HG02588 (cell line): ENCODE measurements at regions not wholly inside any gene's neighbourhood (a gene's known extent, or its start where the extent isn't known, plus 50 kb on each side); places are given as distances from the start of the nearest gene placed in this dataset.

ENCODE experiments used
- ATAC-seq: cut with Tn5 transposase; IDR thresholded peaks from one replicate; pipeline ENCODE4 v1.9.1; 2021; ENCODE audit warnings: mild to moderate bottlenecking, moderate library complexity; ENCODE audit not compliant: unreplicated experiment

DNA sequence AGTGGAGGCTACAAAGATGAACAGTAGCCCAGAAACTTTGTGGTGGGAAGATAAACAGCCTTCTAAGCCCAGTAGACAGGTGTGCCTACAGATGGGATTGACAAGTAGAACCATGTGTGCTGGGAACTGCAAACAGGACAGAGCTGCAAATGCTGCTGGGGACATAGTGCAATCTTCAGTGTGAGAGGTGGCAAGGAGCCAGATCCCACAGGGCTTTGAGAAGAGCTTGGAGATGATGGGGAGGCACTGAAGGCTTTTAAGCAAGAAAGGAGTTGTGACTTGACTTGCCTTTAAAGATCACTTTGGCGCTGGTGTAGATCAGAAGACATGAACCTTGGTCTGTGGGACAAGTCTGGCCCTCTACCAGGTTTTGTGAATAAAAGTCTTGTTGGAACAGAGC lies 675.2 kb downstream of the ACTL7B start:
- no peak for ATAC-seq

GRCh38 chr9:108178318-108178717 lies 677.5 kb downstream of the ACTL7B start:
- no peak for ATAC-seq

DNA sequence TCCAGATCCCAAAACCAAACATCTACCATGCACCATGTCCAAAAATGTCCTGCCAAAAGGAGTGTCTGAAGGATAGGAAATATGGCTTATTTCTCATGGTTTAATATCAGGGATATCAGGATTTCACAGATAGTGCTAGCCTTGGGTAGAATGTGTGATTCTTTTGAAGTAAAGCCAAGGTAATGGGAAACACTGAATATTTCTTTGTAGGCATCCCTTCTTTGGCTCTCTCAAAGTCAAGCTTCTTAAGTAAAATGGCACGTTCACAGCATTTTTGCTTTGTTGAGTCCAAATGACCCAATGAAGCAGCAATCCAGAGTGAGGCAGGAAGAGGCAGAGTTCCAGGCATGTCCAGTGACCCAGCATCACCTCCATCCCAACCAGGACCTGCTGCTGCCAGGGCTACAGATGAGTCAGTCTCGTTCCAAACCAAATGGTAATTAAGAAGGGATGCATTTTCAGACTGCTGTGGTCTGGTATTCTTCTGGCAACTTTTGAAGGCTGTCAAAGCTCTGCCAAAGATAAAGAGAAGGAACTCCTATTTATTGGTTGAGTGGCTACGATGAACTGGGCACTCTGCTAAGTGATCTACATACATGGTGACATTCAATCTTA lies 678.8 kb upstream of the KLF4 start:
- no peak for ATAC-seq

DNA sequence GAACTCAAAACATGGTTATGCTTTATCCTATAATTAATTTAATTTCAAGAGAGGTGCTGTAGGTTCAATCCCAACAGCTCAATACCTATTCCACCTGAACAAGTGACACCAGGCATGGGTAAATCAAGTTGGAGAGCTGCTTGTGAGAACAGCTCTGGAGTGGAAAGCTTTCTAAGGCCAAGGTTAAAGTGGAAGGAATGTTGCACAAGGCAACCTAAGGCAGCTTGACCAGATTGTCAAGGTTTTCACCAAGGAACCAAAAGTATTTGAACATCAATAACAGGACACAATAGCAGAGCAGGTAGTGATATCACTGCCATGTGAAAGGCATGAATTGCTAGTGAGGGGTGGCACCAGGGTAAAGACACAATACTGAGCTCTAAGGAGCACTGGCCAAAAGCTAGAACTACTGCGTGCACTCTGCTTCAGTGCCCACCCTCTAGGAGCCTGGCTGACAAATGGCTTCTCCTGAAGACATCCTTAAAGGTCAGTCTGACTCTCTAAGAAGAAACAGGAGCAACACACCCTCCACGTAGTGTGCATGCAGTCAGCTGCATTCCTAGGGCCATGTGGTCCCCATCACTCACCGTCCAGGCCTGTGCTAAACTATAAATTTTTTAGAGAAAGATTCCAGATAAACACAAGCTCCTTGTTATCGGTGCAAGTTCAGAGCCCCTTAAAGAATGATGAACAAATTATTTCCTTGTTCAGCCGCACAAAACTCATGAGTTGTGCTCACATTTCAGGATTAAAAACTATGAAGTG lies 677.7 kb upstream of the KLF4 start:
- ATAC-seq: no peak

- no peak for ATAC-seq
Observed at GRCh38 chr9:108166519-108166918, 677.0 kb upstream of the KLF4 start.

DNA sequence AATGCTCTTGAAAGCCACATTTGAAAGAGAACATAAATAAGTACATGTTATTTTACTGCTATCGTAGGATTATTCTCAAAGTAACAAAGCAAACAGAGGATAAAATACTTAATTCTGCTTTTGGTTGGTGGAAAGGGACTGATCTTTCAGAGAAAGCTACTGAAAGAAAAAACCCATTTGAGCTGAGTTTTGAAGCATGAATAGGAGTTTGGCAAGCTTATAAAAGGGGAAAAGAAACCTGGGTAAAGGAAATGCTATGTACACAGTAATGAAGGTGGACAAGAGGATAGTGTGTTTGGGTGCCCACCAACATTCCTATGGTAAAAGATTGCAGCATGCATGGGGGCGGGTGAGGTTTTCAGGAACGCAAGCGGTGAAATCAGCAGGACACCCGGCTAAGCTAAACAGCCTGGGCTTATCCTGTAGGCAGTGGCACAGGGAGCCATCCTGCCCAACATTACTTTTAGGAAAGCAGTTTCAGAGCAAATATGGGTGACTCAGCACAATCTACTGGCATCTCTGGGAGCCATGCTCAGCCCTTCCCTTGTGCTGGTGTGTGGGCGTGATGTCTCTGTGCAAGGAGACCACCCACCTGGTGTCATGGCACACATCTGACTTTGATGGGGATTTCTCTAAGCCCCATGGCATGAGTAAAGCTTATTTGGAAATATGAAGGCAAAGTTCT lies 673.9 kb upstream of the KLF4 start:
- ATAC-seq: no peak

- no peak for ATAC-seq
Observed at GRCh38 chr9:108162664-108163063, 673.1 kb upstream of the KLF4 start.

- no peak for ATAC-seq
Observed at GRCh38 chr9:108161503-108161902, 671.9 kb upstream of the KLF4 start.

GRCh38 chr9:108160706-108161355 lies 671.3 kb upstream of the KLF4 start:
- ATAC-seq: no peak

GRCh38 chr9:108160039-108160438 lies 670.5 kb upstream of the KLF4 start:
- ATAC-seq: no peak

- no peak for ATAC-seq
Observed at GRCh38 chr9:108158236-108158995, 668.8 kb upstream of the KLF4 start.

DNA sequence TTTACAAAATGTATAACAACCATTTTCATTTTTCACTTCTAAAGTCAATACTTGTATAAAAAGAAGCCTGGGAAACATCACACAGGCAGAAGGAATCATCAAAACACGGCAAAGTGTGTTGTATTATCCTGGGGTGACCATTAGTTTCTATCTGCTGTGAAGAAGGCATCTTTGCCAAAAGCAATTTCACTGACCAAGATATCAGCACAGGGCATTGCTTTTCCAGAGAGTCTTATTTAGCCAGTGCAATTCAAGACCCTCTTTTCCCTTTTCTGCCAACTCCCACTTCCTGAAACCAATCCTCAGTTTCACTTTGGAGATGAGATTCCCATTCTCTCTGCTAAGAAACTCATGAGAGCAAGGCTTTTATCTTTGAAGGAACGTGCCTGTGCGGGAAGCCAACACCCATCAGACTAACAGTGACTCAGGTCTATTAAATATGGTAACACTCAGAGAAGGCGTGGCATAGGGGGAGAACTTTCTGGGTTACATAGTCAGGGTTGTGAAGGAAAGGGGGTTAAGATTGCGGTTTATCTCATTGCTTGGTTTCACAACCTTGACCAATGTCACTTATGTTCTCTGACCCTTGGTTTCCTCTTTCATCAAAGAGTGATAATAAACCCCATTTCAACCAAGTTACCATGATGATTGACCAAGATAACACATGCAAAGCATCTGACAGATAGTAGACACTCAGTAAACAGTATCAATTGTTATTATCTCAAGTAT lies 666.9 kb upstream of the KLF4 start:
- no peak for ATAC-seq

- ATAC-seq: no peak
Observed at GRCh38 chr9:108153416-108153815, 663.8 kb upstream of the KLF4 start.

DNA sequence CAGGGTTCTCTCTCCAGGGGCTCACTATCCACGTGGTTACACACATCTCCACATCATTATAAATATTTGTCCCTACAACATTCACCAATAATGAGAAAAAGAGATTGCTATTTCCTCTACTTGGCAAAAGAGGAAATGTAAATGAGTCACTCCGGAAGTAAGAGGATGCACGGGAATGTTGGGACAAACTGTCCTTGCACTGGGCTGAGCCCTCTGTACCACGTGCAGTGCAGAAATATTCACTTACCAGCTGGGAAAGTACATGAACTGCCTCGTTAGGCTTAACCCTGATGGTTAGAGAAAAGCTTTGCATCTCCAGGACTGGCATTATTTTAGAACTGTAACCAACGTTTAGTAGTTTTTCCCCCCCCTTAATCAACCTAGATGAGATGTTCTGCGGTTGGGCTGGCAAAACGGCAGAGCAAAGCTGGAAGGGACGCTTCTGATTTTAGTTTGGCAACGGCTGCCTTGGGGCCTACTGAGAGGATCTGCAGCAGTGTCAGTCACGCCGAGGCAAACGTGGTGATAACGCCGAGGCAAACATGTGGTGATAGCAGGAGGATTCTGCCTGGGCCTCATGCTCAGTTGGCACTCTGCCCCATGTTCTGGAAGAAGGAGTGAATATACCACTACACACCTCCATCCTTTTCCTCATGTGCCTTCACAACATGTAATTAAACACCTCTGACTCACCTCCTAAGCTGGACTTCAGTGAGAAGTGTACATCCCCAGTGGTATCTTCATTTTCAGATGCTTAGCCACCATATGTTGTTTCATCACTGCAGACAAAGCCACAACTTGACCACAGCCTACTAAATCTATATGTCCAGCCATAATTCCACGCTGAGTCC lies 661.4 kb upstream of the KLF4 start:
- ATAC-seq: no peak

DNA sequence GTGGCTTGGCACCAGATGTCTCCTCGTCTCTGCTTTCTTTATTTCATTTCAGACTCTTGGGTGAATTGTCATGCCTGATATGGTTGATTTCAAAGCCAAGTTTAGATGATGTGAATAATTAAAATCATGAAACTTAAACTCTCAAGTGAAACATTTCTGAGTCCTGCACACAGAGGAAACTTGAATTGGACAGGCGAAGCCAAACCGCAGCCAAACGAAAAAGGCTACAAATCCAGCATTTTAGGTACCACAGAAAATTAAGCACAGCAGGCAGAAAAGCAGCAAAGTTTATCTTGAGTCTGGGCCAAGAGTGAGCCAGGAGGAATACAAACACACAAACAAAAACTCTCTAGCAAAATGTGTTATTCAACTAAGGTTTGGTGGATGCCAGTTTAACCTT lies 659.8 kb upstream of the KLF4 start:
- no peak for ATAC-seq

GRCh38 chr9:108142504-108143201 lies 653.1 kb upstream of the KLF4 start:
- no peak for ATAC-seq

DNA sequence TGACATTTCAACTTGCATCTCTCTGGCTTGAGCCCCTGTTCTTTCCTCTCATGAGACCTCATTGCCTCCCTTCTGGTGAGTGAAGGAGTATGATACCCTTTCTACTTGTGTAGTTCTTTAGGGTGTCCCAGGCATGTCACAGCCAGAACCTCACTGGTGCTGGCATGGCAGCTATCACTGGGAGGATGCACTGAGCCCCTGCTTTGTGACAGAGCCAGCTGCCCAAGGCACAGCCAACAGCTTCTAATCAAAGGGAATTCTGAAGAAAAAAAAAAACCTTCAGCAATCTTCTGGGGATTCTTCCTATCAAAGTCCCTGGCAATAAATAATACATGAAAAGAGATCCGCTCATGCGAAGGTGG lies 652.6 kb upstream of the KLF4 start:
- no peak for ATAC-seq

DNA sequence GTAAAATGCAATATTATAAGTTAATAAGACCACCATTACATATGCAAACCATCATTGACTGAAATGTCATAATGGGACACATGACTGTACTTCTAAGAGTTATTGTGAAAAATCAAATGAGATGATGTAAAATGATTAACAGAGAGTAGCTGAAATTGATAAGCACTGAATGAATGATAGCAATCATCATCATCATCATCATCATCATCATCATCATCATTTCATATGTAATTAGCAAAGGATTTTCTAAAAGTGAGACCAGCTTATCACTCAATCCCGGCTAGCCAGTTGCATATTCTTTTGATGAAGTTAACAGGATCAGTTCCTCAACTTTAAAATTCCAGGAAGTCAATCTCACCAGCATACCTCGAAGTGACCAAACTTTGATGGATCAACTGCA lies 650.3 kb upstream of the KLF4 start:
- no peak for ATAC-seq

GRCh38 chr9:108138516-108138915 lies 648.9 kb upstream of the KLF4 start:
- no peak for ATAC-seq
